Suprapubic skin (tissue), 4 donors: ENCODE measurements at regions not wholly inside any gene's neighbourhood (a gene's known extent, or its start where the extent isn't known, plus 50 kb on each side); places are given as distances from the start of the nearest gene placed in this dataset.
"Not testable (repeated sequence)": the region's sequence is repeated elsewhere in the genome, so short reads cannot be mapped to it uniquely, and the experiment has no call there.

ENCODE experiments used
- DNase-seq, 2 donors: peaks; one replicate each; pipeline ENCODE4 v3.0.0-alpha.2; 2019; ENCODE audit warnings: low spot score in 2 of 2
- H3K27ac ChIP-seq: fragments of 200-600 bp; sonication (generic); one replicate; pipeline ENCODE4 v1.5.1; 2019
- H3K27me3 ChIP-seq: fragments of 200-600 bp; sonication (generic); one replicate; pipeline ENCODE4 v1.5.1; 2019
- H3K36me3 ChIP-seq: fragments of 200-600 bp; sonication (generic); one replicate; pipeline ENCODE4 v1.5.1; 2019
- H3K4me1 ChIP-seq: fragments of 200-600 bp; sonication (generic); one replicate; pipeline ENCODE4 v1.5.1; 2019
- H3K4me3 ChIP-seq: fragments of 200-600 bp; sonication (generic); one replicate; pipeline ENCODE4 v1.5.1; 2019; ENCODE audit warnings: mild to moderate bottlenecking
- H3K9me3 ChIP-seq: fragments of 200-600 bp; sonication (generic); one replicate; pipeline ENCODE4 v1.5.1; 2019
- EP300 ChIP-seq: sonication (generic); formaldehyde crosslinking; IDR thresholded peaks from one replicate; pipeline ENCODE4 v1.6.1; 2017; ENCODE audit warnings: antibody characterized with exemption
- POLR2A ChIP-seq, 2 donors: fragments of 450-650 bp; IDR thresholded peaks; one replicate each; pipeline ENCODE4 v1.6.1; 2017; ENCODE audit warnings: antibody characterized with exemption in 2 of 2, mild to moderate bottlenecking in 2 of 2, moderate library complexity in 2 of 2
- POLR2AphosphoS5 ChIP-seq, 3 donors: sonication (generic); formaldehyde crosslinking; IDR thresholded peaks; one replicate each; pipeline ENCODE4 v1.6.1; 2017; ENCODE audit warnings: antibody characterized with exemption in 3 of 3
- WGBS: methylation state at CpG from one replicate; pipeline ENCODE4 v1.1.5; 2018; 5-methylcytosine and 5-hydroxymethylcytosine counted together
- TF ChIP-seq, protein P1 (sequence below), 2 donors: fragments of 200-600 bp in 1 of 2; fragments of 450-650 bp in 1 of 2; sonication (generic) in 1 of 2; IDR thresholded peaks; one replicate each; pipeline ENCODE4 v1.5.1; 2016 to 2019; ENCODE audit warnings: antibody characterized with exemption in 2 of 2, mild to moderate bottlenecking in 1 of 2, moderate library complexity in 1 of 2

DNA sequence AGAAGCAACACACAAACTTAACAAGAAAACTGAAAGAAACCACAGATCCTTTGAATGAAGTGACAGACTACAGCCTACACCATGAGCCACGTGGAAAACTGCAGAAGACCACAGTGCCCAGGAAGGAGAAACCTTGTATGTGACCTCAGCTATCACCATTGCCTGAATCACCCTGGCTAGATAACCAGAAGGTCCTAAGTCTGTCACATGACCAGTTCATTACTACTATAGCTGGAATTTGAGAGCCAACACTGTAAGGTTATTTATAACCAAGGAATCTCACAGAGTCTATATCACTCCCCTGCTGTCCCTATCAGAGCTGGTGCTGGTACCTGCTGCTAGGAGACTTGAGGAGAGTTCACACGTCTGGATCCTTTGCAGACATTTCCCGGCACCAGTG lies 90.3 kb upstream of the FBXL17 start:
- no peak for DNase-seq
- TF ChIP-seq POLR2A (IDR thresholded peaks at IDR 0.05): no peak
- TF ChIP-seq POLR2AphosphoS5 (IDR thresholded peaks at IDR 0.05): no peak
- no peak for TF ChIP-seq EP300
- TF ChIP-seq, protein P1, sequence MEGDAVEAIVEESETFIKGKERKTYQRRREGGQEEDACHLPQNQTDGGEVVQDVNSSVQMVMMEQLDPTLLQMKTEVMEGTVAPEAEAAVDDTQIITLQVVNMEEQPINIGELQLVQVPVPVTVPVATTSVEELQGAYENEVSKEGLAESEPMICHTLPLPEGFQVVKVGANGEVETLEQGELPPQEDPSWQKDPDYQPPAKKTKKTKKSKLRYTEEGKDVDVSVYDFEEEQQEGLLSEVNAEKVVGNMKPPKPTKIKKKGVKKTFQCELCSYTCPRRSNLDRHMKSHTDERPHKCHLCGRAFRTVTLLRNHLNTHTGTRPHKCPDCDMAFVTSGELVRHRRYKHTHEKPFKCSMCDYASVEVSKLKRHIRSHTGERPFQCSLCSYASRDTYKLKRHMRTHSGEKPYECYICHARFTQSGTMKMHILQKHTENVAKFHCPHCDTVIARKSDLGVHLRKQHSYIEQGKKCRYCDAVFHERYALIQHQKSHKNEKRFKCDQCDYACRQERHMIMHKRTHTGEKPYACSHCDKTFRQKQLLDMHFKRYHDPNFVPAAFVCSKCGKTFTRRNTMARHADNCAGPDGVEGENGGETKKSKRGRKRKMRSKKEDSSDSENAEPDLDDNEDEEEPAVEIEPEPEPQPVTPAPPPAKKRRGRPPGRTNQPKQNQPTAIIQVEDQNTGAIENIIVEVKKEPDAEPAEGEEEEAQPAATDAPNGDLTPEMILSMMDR (IDR thresholded peaks at IDR 0.05): no peak
- H3K4me3 ChIP-seq: no peak overlapping the region
- no peak overlapping the region for H3K27ac ChIP-seq
- no peaks in the 10 kb centered on the region for H3K9me3 ChIP-seq
- no peaks in the 10 kb centered on the region for H3K4me1 ChIP-seq
- 75% methylated on average over 3 of the region's 3 CpGs for WGBS
- no peaks in the 10 kb centered on the region for H3K36me3 ChIP-seq
- no peaks in the 10 kb centered on the region for H3K27me3 ChIP-seq

DNA sequence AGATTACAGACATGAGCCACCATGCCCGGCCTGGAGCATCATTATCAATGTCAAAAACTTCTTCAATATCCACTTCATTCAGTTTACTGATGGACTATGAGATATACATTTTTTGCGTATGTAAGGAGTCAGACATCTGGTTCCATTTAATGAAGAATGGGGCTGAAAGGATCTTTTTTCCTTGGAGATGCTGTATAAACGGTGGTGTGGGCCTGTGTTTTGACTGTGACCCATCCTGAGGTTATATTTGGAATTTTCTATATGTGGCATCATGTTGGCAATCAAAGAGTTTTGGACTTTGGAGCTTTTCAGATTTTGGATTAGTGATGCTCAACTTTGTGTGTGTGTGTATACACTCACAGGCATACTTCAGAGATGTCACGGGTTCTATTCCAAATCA lies 85.7 kb upstream of the FBXL17 start:
- WGBS: 71% methylated on average over 4 of the region's 4 CpGs

DNA sequence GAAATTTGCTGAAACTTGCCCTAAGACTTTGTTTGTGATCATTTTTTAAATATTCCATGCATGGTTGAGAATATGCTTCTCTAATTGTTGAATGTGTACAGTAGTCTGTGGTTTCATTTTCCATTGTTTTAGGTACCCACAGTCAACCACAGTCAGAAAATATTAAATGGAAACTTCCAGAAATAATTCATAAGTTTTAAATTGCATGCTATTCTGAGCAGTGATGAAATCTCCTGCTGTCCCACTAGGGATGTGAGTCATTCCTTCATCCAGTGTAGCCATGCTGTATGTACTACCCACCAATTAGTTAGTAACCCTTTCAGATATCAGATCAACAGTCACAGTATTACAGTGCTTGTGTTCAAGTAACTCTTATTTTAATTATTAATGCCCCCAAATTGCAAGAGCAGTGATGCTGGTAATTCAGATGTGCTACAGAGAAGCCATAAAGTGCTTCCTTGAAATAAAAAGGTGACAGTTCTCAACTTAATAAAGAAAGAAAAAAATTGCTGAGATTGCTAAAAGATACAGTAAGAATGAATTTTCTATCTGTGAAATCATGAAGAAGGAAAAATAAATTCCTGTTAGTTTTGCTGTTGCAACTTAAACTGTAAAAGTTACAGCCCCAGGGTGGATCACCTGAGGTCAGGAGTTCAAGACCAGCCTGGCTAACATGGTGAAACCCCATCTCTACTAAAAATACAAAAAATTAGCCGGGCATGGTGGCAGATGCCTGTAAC lies 79.9 kb upstream of the FBXL17 start:
- no peaks in the 10 kb centered on the region for H3K9me3 ChIP-seq
- no peaks in the 10 kb centered on the region for H3K27me3 ChIP-seq
- DNase-seq: no peak
- H3K27ac ChIP-seq: no peak overlapping the region
- H3K36me3 ChIP-seq: no peaks in the 10 kb centered on the region
- TF ChIP-seq POLR2AphosphoS5 (IDR thresholded peaks at IDR 0.05) (no peak), POLR2A (IDR thresholded peaks at IDR 0.05) (no peak), EP300 (no peak)
- TF ChIP-seq, protein P1 (IDR thresholded peaks at IDR 0.05): no peak
- no peak overlapping the region for H3K4me3 ChIP-seq
- H3K4me1 ChIP-seq: no peaks in the 10 kb centered on the region
- 62% methylated on average over 1 of the region's 1 CpG for WGBS

More for the DNA sequence above, 85.7 kb upstream of the FBXL17 start:
- Histone ChIP-seq H3K4me1 (no peaks in the 10 kb centered on the region), H3K4me3 (no peak overlapping the region), H3K9me3 (no peaks in the 10 kb centered on the region), H3K27ac (no peak overlapping the region), H3K36me3 (no peaks in the 10 kb centered on the region), H3K27me3 (no peaks in the 10 kb centered on the region)
- TF ChIP-seq, protein P1 (IDR thresholded peaks at IDR 0.05): no peak
- TF ChIP-seq POLR2AphosphoS5 (IDR thresholded peaks at IDR 0.05) (no peak), EP300 (no peak), POLR2A (IDR thresholded peaks at IDR 0.05) (no peak)
- no peak for DNase-seq

DNA sequence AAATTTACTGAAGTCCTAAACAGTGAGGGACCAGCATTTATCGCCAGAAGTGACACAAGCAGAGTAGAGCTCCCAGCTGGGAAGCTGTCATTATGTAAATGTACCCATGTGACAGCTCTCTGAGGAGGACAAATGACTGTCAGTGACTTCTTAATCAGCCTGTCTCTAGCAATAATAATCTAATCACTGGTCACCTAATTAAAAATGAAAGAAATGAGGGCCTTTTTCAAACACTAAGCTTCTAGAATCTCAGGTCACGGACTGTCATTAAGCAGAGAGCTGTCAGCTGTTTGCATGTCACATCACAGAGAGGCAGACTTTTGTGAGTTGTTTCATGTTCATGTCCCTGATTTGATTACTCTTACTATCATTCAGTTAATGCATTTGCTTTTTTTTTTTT lies 77.9 kb upstream of the FBXL17 start:
- no peak overlapping the region for H3K27ac ChIP-seq
- H3K36me3 ChIP-seq: no peaks in the 10 kb centered on the region
- no peak overlapping the region for H3K4me3 ChIP-seq
- no peaks in the 10 kb centered on the region for H3K27me3 ChIP-seq
- 81% methylated on average over 2 of the region's 2 CpGs for WGBS
- H3K4me1 ChIP-seq: no peaks in the 10 kb centered on the region
- no peak for DNase-seq
- H3K9me3 ChIP-seq: no peaks in the 10 kb centered on the region
- TF ChIP-seq EP300 (no peak), POLR2AphosphoS5 (IDR thresholded peaks at IDR 0.05) (no peak), POLR2A (IDR thresholded peaks at IDR 0.05) (no peak)
- TF ChIP-seq, protein P1 (IDR thresholded peaks at IDR 0.05): no peak

DNA sequence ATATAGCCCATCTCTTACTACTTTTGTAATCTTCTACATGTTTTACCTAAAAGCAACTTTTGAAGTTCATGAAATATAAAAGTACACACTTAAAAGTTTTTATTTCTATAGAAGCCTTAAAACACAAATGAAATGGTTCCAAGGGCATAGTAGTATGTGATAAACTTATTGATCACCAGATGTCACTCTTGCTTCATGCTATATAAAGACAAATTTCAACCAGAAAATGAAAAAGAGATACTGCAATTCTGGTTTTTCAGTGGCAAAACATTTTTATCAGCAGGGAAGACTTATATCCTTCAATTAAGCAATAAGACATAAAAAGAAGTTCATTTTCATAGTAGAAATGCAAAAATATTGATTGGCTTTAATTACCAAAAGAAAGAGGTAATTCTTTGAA lies 69.4 kb upstream of the FBXL17 start:
- no peak for DNase-seq
- H3K9me3 ChIP-seq: peaks cover 9% of the 10 kb centered on the region
- no peaks in the 10 kb centered on the region for H3K4me1 ChIP-seq
- no peaks in the 10 kb centered on the region for H3K27me3 ChIP-seq
- TF ChIP-seq POLR2AphosphoS5 (IDR thresholded peaks at IDR 0.05): no peak
- no peak for TF ChIP-seq POLR2A (IDR thresholded peaks at IDR 0.05)
- TF ChIP-seq, protein P1 (IDR thresholded peaks at IDR 0.05): no peak
- no peak for TF ChIP-seq EP300
- H3K27ac ChIP-seq: no peak overlapping the region
- H3K4me3 ChIP-seq: no peak overlapping the region
- H3K36me3 ChIP-seq: no peaks in the 10 kb centered on the region

DNA sequence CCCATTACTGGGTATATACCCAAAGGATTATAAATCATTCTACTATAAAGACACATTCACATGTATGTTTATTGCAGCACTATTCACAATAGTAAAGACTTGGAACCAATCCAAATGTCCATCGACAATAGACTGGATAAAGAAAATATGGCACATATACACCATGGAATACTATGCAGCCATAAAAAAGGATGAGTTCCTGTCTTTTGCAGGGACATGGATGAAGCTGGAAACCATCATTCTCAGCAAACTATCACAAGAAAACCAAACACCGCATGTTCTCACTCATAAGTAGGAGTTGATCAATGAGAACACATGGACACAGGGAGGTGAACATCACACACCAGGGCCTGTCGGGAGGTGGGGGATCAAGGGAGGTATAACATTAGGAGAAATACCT lies 62.2 kb upstream of the FBXL17 start:
- H3K4me1 ChIP-seq, H3K27me3 ChIP-seq, H3K36me3 ChIP-seq, DNase-seq, H3K4me3 ChIP-seq, H3K9me3 ChIP-seq, H3K27ac ChIP-seq: not testable (repeated sequence)
- WGBS: 96% methylated on average over 3 of the region's 3 CpGs

DNA sequence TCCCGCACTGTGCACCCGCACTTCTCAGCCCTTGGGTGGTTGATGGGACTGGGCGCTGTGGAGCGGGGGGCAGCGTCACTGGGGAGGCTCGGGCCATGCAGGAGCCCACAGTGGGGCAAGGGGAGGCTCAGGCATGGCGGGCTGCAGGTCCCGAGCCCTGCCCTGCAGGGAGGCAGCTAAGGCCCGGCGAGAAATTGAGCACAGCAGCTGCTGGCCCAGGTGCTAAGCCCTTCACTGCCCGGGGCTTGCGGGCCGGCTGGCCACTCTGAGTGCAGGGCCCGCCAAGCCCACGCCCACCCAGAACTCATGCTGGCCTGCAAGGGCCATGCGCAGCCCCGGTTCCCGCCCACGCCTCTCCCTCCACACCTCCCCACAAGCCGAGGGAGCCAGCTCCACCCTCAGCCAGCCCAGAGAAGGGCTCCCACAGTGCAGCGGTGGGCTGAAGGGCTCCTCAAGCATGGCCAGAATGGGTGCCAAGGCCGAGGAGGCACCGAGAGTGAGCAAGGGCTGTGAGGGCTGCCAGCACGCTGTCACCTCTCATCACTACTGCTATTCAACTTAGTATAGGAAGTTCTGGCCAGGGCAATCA lies 60.3 kb upstream of the FBXL17 start:
- not testable (repeated sequence) for H3K36me3 ChIP-seq, H3K4me3 ChIP-seq, H3K9me3 ChIP-seq, H3K27ac ChIP-seq, H3K27me3 ChIP-seq, DNase-seq, H3K4me1 ChIP-seq
- WGBS: 93% methylated on average over 10 of the region's 24 CpGs
